Endothelial cell of umbilical vein (primary cell): ENCODE measurements at regions not wholly inside any gene's neighbourhood (a gene's known extent, or its start where the extent isn't known, plus 50 kb on each side); places are given as distances from the start of the nearest gene placed in this dataset.

ENCODE experiments used
- BruUV-seq: library from RNA; stranded (reverse); fragments of 400-500 nt; replicated peaks from 2 replicates; lab custom pipeline; 2021; lab: Mats Ljungman, UMichigan
- CTCF ChIA-PET: fragments of 300-600, 350-600 bp; sonication (Branson Sonifier 250); formaldehyde crosslinking; loops from one replicate; lab custom pipeline; 2021; ENCODE audit warnings: antibody characterized with exemption, inconsistent platforms; lab: Charles Lee
- POLR2A ChIA-PET: fragments of 300-600, 350-600 bp; sonication (Branson Sonifier 250); formaldehyde crosslinking; loops from one replicate; lab custom pipeline; 2021; ENCODE audit warnings: antibody characterized with exemption, inconsistent platforms; lab: Charles Lee
- DNase-seq: peaks from one replicate; pipeline ENCODE4 v3.0.0-alpha.2; 2011; ENCODE audit warnings: low read depth, low spot score
- FAIRE-seq: peaks from 2 replicates; lab custom pipeline; 2011; peaks lifted over from hg19 to GRCh38; lab: Jason Lieb, UNC
- H2AFZ ChIP-seq: 2 replicates; pipeline ENCODE4 v1.6.0; 2012; ENCODE audit warnings: low read depth, low read length, control low read depth, inconsistent platforms
- H3K27ac ChIP-seq: 2 replicates; pipeline ENCODE4 v1.5.1; 2011; ENCODE audit warnings: low read depth, mild to moderate bottlenecking, control low read depth, low read length, moderate library complexity; ENCODE audit not compliant: insufficient read depth
- H3K27me3 ChIP-seq, 2 experiments: 2 replicates each; pipeline versions ENCODE4 v1.6.0 to v1.6.1; 2011; ENCODE audit warnings: low read length in 2 of 2, mixed read lengths in 1 of 2; ENCODE audit not compliant: control insufficient read depth in 2 of 2, insufficient read depth in 2 of 2
- H3K36me3 ChIP-seq, 2 experiments: 2 replicates in 1 of 2; 3 replicates in 1 of 2; pipeline ENCODE4 v1.5.1; 2011; ENCODE audit warnings: low read length in 2 of 2, mild to moderate bottlenecking in 1 of 2, moderate library complexity in 1 of 2; ENCODE audit not compliant: control insufficient read depth in 2 of 2, insufficient read depth in 2 of 2; ENCODE audit errors: extremely low read depth in 1 of 2
- H3K4me1 ChIP-seq: 3 replicates; pipeline ENCODE4 v1.5.1; 2011; ENCODE audit warnings: mild to moderate bottlenecking, low read length; ENCODE audit not compliant: control insufficient read depth, insufficient read depth; ENCODE audit errors: extremely low read depth
- H3K4me2 ChIP-seq: 2 replicates; pipeline ENCODE4 v1.6.1; 2011; ENCODE audit warnings: low read length, control low read depth, mixed read lengths; ENCODE audit not compliant: insufficient read depth
- H3K4me3 ChIP-seq, 3 experiments: fragments of 200-600 bp in 1 of 3; sonication (generic), shearing (Covaris generic) in 1 of 3; replicated peaks in 1 of 3; 2 replicates each; pipeline ENCODE4 v1.5.1; 2011 to 2016; ENCODE audit warnings: control low read depth in 3 of 3, low read length in 3 of 3, mild to moderate bottlenecking in 2 of 3, inconsistent platforms in 1 of 3, low read depth in 1 of 3, moderate library complexity in 1 of 3; ENCODE audit not compliant: insufficient read depth in 1 of 3
- H3K79me2 ChIP-seq: 2 replicates; pipeline ENCODE4 v1.6.0; 2012; ENCODE audit warnings: low read length, inconsistent platforms; ENCODE audit not compliant: control insufficient read depth, insufficient read depth
- H3K9ac ChIP-seq: replicated peaks from 2 replicates; pipeline ENCODE3; 2011; ENCODE audit warnings: low read length, control low read depth; ENCODE audit not compliant: insufficient read depth; ENCODE audit errors: extremely low read depth
- H3K9me1 ChIP-seq: replicated peaks from 3 replicates; pipeline ENCODE4 v1.6.0; 2011; ENCODE audit warnings: mild to moderate bottlenecking, low read length; ENCODE audit not compliant: control insufficient read depth, insufficient read depth; ENCODE audit errors: extremely low read depth
- H3K9me3 ChIP-seq: replicated peaks from 2 replicates; pipeline ENCODE4 v1.5.1; 2012; ENCODE audit warnings: low read length, inconsistent platforms; ENCODE audit not compliant: control insufficient read depth, insufficient read depth
- H4K20me1 ChIP-seq: replicated peaks from 2 replicates; pipeline ENCODE3; 2011; ENCODE audit warnings: mild to moderate bottlenecking, low read length; ENCODE audit not compliant: control insufficient read depth, insufficient read depth; ENCODE audit errors: extremely low read depth
- EZH2 ChIP-seq: IDR thresholded peaks from 2 replicates; pipeline ENCODE4 v1.6.1; 2012; ENCODE audit warnings: borderline replicate concordance, low read depth, mild to moderate bottlenecking, moderate library complexity, low read length, inconsistent platforms; ENCODE audit not compliant: severe bottlenecking
- FOS ChIP-seq: IDR thresholded peaks from 2 replicates; pipeline ENCODE4 v1.6.1; 2011; ENCODE audit warnings: mild to moderate bottlenecking, low read length, moderate library complexity, borderline replicate concordance; ENCODE audit not compliant: insufficient read depth
- GATA2 ChIP-seq: IDR thresholded peaks from 2 replicates; pipeline ENCODE4 v1.7.0; 2011; ENCODE audit warnings: low read depth, mild to moderate bottlenecking, moderate library complexity, mixed read lengths, low read length; ENCODE audit not compliant: insufficient read length, insufficient read depth
- MAX ChIP-seq: IDR thresholded peaks from 2 replicates; pipeline ENCODE4 v1.6.1; 2011; ENCODE audit not compliant: insufficient read depth, insufficient read length
- MYC ChIP-seq: IDR thresholded peaks from one replicate; pipeline ENCODE4 v1.6.1; 2011; ENCODE audit warnings: mild to moderate bottlenecking, low read depth, low read length
- POLR2A ChIP-seq: IDR thresholded peaks from 2 replicates; pipeline ENCODE4 v1.6.1; 2012; ENCODE audit warnings: low read depth, mild to moderate bottlenecking, control low read depth, low read length
- POLR2AphosphoS5 ChIP-seq: IDR thresholded peaks from 2 replicates; pipeline ENCODE4 v1.6.1; 2012; ENCODE audit warnings: low read depth, mild to moderate bottlenecking, control low read depth, low read length, moderate library complexity; ENCODE audit not compliant: insufficient read depth
- dilution Hi-C: fragments of 300-500 bp; cut with MboI; formaldehyde crosslinking; loops from one replicate; pipeline ENCODE4 v1.15.0; 2019; ENCODE audit warnings: low sequenced_read_pairs; ENCODE audit not compliant: extremely low pct_ligation_motif_present
- intact Hi-C: fragments of 100-400 bp; cut with micrococcal nuclease; formaldehyde crosslinking; loops from one replicate; pipeline ENCODE4 v1.10.0; 2022
- TF ChIP-seq, protein P1 (sequence below), 2 donors: IDR thresholded peaks; 1 replicate in 1 of 2; 2 replicates in 1 of 2; pipeline ENCODE4 v1.5.1; 2011; ENCODE audit warnings: low read length in 2 of 2, mild to moderate bottlenecking in 2 of 2, moderate library complexity in 2 of 2, control low read depth in 1 of 2, inconsistent platforms in 1 of 2, low read depth in 1 of 2; ENCODE audit not compliant: insufficient read depth in 1 of 2; ENCODE audit errors: extremely low read depth in 1 of 2

DNA sequence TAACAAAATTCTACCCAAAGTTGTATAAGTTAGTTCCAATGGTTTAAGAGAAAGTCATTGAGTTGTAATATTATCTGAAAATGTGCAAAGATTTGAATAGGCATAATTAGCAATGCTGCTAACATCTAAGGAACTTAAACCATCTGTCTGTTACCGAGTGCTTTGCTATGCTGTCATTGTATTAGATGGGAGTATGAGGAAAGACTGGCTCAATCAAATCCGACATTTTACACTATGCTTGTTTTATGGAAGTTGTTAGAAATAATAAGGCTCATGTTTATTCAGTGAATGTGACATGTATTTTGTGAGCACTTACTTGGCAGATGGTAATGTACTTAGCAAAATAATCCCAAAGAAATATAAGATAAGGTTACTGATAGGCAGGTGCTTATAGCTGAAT lies 1715.1 kb downstream of the PCDH7 start:
- no peak overlapping the region for H3K4me3 ChIP-seq
- H2AFZ ChIP-seq, result no peak overlapping the region
- ChIA-PET CTCF (no interaction called here), POLR2A (no interaction called here)
- no peaks in the 10 kb centered on the region for H4K20me1 ChIP-seq
- H3K79me2 ChIP-seq, result no peaks in the 10 kb centered on the region
- no TSS peak for BruUV-seq
- H3K9me3 ChIP-seq, result no peaks in the 10 kb centered on the region
- no peak overlapping the region for H3K9ac ChIP-seq
- no peaks in the 10 kb centered on the region for H3K36me3 ChIP-seq
- no peaks in the 10 kb centered on the region for H3K27me3 ChIP-seq
- intact Hi-C loops (no loop called here), dilution Hi-C loops (no loop called here)
- H3K4me1 ChIP-seq, result no peaks in the 10 kb centered on the region
- no peaks in the 10 kb centered on the region for H3K9me1 ChIP-seq
- TF ChIP-seq, protein P1, sequence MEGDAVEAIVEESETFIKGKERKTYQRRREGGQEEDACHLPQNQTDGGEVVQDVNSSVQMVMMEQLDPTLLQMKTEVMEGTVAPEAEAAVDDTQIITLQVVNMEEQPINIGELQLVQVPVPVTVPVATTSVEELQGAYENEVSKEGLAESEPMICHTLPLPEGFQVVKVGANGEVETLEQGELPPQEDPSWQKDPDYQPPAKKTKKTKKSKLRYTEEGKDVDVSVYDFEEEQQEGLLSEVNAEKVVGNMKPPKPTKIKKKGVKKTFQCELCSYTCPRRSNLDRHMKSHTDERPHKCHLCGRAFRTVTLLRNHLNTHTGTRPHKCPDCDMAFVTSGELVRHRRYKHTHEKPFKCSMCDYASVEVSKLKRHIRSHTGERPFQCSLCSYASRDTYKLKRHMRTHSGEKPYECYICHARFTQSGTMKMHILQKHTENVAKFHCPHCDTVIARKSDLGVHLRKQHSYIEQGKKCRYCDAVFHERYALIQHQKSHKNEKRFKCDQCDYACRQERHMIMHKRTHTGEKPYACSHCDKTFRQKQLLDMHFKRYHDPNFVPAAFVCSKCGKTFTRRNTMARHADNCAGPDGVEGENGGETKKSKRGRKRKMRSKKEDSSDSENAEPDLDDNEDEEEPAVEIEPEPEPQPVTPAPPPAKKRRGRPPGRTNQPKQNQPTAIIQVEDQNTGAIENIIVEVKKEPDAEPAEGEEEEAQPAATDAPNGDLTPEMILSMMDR (IDR thresholded peaks at IDR 0.05; ENCODE audit: extremely low read depth in 1 of 2, insufficient read depth in 1 of 2, low read depth in 1 of 2, low read length in 2 of 2), result no peak
- TF ChIP-seq POLR2AphosphoS5 (no peak), MYC (no peak), GATA2 (no peak), EZH2 (no peak), POLR2A (no peak), FOS (no peak), MAX (no peak)
- no peak overlapping the region for H3K4me2 ChIP-seq
- DNase-seq (no peak), FAIRE-seq (no peak)
- no peak overlapping the region for H3K27ac ChIP-seq
